ENCODE measurements at regions not wholly inside any gene's neighbourhood (a gene's known extent, or its start where the extent isn't known, plus 50 kb on each side); places are given as distances from the start of the nearest gene placed in this dataset.
"Not testable (repeated sequence)": the region's sequence is repeated elsewhere in the genome, so short reads cannot be mapped to it uniquely, and the experiment has no call there.

GRCh38 chr4:118502967-118503366 lies 150.2 kb upstream of the PRSS12 start:
- not testable (repeated sequence) for TF ChIP-seq CTCF, POLR2A (IDR thresholded peaks at IDR 0.05)

Data from Peyer's patch (tissue), 4 donors.